SK-N-DZ (cell line): ENCODE measurements at regions not wholly inside any gene's neighbourhood (a gene's known extent, or its start where the extent isn't known, plus 50 kb on each side); places are given as distances from the start of the nearest gene placed in this dataset.

Experiments used
- small RNA-seq, 2 experiments: library from RNA; depleted of rRNA; stranded (forward); fragments of <200 nt; gene quantifications; one replicate each; pipeline ENCODE3, GENCODE V24; 2014

Small RNAs in the stretch of these regions (small RNA-seq; reads per million reads assigned to genes)
- 0 to 0.09 reads per million in 2 experiments for gene RN7SL822P
- 0 reads per million in 2 experiments for gene RNU6-746P
